Fibroblast of lung (primary cell): ENCODE measurements at regions not wholly inside any gene's neighbourhood (a gene's known extent, or its start where the extent isn't known, plus 50 kb on each side); places are given as distances from the start of the nearest gene placed in this dataset.

Experiments
- DNase-seq, 2 donors: peaks; one replicate each; pipeline versions ENCODE4 v3.0.0 to v3.0.0-alpha.2; 2010; ENCODE audit warnings: low read depth in 2 of 2
- H2AFZ ChIP-seq: 2 replicates; pipeline ENCODE4 v1.5.1; 2012; ENCODE audit warnings: low read length, control low read depth, inconsistent platforms
- H3K27ac ChIP-seq: 2 replicates; pipeline ENCODE4 v1.5.1; 2011; ENCODE audit warnings: low read length, control low read depth; ENCODE audit not compliant: insufficient read depth
- H3K27me3 ChIP-seq: 2 replicates; pipeline ENCODE4 v1.5.1; 2011; ENCODE audit warnings: mild to moderate bottlenecking, low read length; ENCODE audit not compliant: control insufficient read depth, insufficient read depth
- H3K36me3 ChIP-seq: 2 replicates; pipeline ENCODE4 v1.5.1; 2011; ENCODE audit warnings: low read length; ENCODE audit not compliant: control insufficient read depth, insufficient read depth
- H3K4me1 ChIP-seq: 2 replicates; pipeline ENCODE4 v1.5.1; 2011; ENCODE audit warnings: low read length; ENCODE audit not compliant: control insufficient read depth, insufficient read depth; ENCODE audit errors: extremely low read depth
- H3K4me2 ChIP-seq: 2 replicates; pipeline ENCODE4 v1.5.1; 2011; ENCODE audit warnings: low read length, control low read depth; ENCODE audit not compliant: insufficient read depth; ENCODE audit errors: extremely low read depth
- H3K4me3 ChIP-seq, 4 experiments: fragments of 200-600 bp in 1 of 4; sonication (generic) in 1 of 4; replicated peaks in 1 of 4; 2 replicates each; pipeline ENCODE4 v1.5.1; 2011 to 2016; ENCODE audit warnings: low read length in 4 of 4, low read depth in 3 of 4, mild to moderate bottlenecking in 3 of 4, control low read depth in 2 of 4, inconsistent platforms in 1 of 4, mixed read lengths in 1 of 4; ENCODE audit not compliant: insufficient read depth in 1 of 4; ENCODE audit errors: control extremely low read depth in 1 of 4
- H3K79me2 ChIP-seq: 2 replicates; pipeline ENCODE4 v1.5.1; 2012; ENCODE audit warnings: mild to moderate bottlenecking, low read length, inconsistent platforms; ENCODE audit not compliant: control insufficient read depth, insufficient read depth
- H3K9ac ChIP-seq: 2 replicates; pipeline ENCODE4 v1.5.1; 2011; ENCODE audit warnings: mild to moderate bottlenecking, low read length, control low read depth; ENCODE audit not compliant: insufficient read depth
- H3K9me3 ChIP-seq: 2 replicates; pipeline ENCODE4 v1.5.1; 2012; ENCODE audit warnings: low read depth, low read length; ENCODE audit not compliant: control insufficient read depth, insufficient read depth
- H4K20me1 ChIP-seq: 2 replicates; pipeline ENCODE4 v1.5.1; 2011; ENCODE audit warnings: low read length; ENCODE audit not compliant: control insufficient read depth, insufficient read depth; ENCODE audit errors: extremely low read depth
- CTCF ChIP-seq, 2 donors: IDR thresholded peaks in 1 of 2; conservative IDR thresholded peaks in 1 of 2; 1 replicate in 1 of 2; 2 replicates in 1 of 2; pipeline ENCODE4 v1.5.1; 2011 to 2012; ENCODE audit warnings: low read length in 2 of 2, control low read depth in 1 of 2, inconsistent platforms in 1 of 2, low read depth in 1 of 2, mild to moderate bottlenecking in 1 of 2
- EZH2 ChIP-seq: IDR thresholded peaks from 2 replicates; pipeline ENCODE4 v1.5.1; 2012; ENCODE audit warnings: low read length, control low read depth, mild to moderate bottlenecking; ENCODE audit errors: missing control alignments

- Histone ChIP-seq H3K4me1 (no peaks in the 10 kb centered on the region), H3K27ac (no peak overlapping the region), H4K20me1 (no peaks in the 10 kb centered on the region), H3K9ac (no peak overlapping the region), H3K9me3 (no peaks in the 10 kb centered on the region), H3K4me2 (no peak overlapping the region), H2AFZ (no peak overlapping the region), H3K27me3 (no peaks in the 10 kb centered on the region), H3K36me3 (no peaks in the 10 kb centered on the region), H3K4me3 (no peak overlapping the region), H3K79me2 (no peaks in the 10 kb centered on the region)
- no peak for TF ChIP-seq CTCF (conservative IDR thresholded peaks at IDR 0.05 in 1 of 2, IDR thresholded peaks at IDR 0.05 in 1 of 2; ENCODE audit: low read depth in 1 of 2, low read length in 2 of 2)
- no peak for TF ChIP-seq EZH2
- DNase-seq = no peak
These were observed 372.7 kb upstream of the THBS1 start for GRCh38 chr15:39208187-39208586.

GRCh38 chr15:39209548-39210211 is 371.2 kb upstream of the THBS1 start:
- no peak for DNase-seq
- no peaks in the 10 kb centered on the region for H3K9me3 ChIP-seq
- H3K4me2 ChIP-seq = no peak overlapping the region
- H3K27ac ChIP-seq = no peak overlapping the region
- TF ChIP-seq EZH2 = no peak
- TF ChIP-seq CTCF (conservative IDR thresholded peaks at IDR 0.05 in 1 of 2, IDR thresholded peaks at IDR 0.05 in 1 of 2; ENCODE audit: low read depth in 1 of 2, low read length in 2 of 2) = no peak
- no peaks in the 10 kb centered on the region for H3K27me3 ChIP-seq
- no peak overlapping the region for H2AFZ ChIP-seq
- no peaks in the 10 kb centered on the region for H3K4me1 ChIP-seq
- no peaks in the 10 kb centered on the region for H3K79me2 ChIP-seq
- H3K4me3 ChIP-seq = no peak overlapping the region
- H3K36me3 ChIP-seq = no peaks in the 10 kb centered on the region
- no peaks in the 10 kb centered on the region for H4K20me1 ChIP-seq
- H3K9ac ChIP-seq = no peak overlapping the region

- TF ChIP-seq EZH2 = no peak
- TF ChIP-seq CTCF (conservative IDR thresholded peaks at IDR 0.05 in 1 of 2, IDR thresholded peaks at IDR 0.05 in 1 of 2; ENCODE audit: low read depth in 1 of 2, low read length in 2 of 2) = no peak
- no peaks in the 10 kb centered on the region for H3K4me1 ChIP-seq
- H3K27ac ChIP-seq = no peak overlapping the region
- DNase-seq = no peak
- no peak overlapping the region for H2AFZ ChIP-seq
- no peak overlapping the region for H3K4me3 ChIP-seq
- H3K36me3 ChIP-seq = no peaks in the 10 kb centered on the region
- H3K9me3 ChIP-seq = no peaks in the 10 kb centered on the region
- H4K20me1 ChIP-seq = no peaks in the 10 kb centered on the region
- H3K27me3 ChIP-seq = no peaks in the 10 kb centered on the region
- no peaks in the 10 kb centered on the region for H3K79me2 ChIP-seq
- H3K9ac ChIP-seq = no peak overlapping the region
- H3K4me2 ChIP-seq = no peak overlapping the region
These were observed 369.5 kb upstream of the THBS1 start for GRCh38 chr15:39211108-39211979.
